H1 (cell line): ENCODE measurements at regions not wholly inside any gene's neighbourhood (a gene's known extent, or its start where the extent isn't known, plus 50 kb on each side); places are given as distances from the start of the nearest gene placed in this dataset.

Experiments
- HDAC2 ChIP-seq, 2 experiments: fragments of 300-600 bp in 1 of 2; sonication (generic) in 1 of 2; IDR thresholded peaks; 2 replicates each; pipeline ENCODE4 v1.6.1; 2011 to 2012; ENCODE audit warnings: low read depth in 2 of 2, low read length in 2 of 2, mild to moderate bottlenecking in 2 of 2, moderate library complexity in 2 of 2, borderline replicate concordance in 1 of 2, inconsistent platforms in 1 of 2
- JUND ChIP-seq: IDR thresholded peaks from 2 replicates; pipeline ENCODE4 v1.6.1; 2011; ENCODE audit warnings: mild to moderate bottlenecking, improper control_type of control experiment, low read length
- RXRA ChIP-seq: IDR thresholded peaks from 2 replicates; pipeline ENCODE4 v1.6.1; 2011; ENCODE audit warnings: low read depth, mild to moderate bottlenecking, low read length, moderate library complexity; ENCODE audit not compliant: insufficient read depth
- SIN3A ChIP-seq, 2 experiments: IDR thresholded peaks in 1 of 2; conservative IDR thresholded peaks in 1 of 2; 2 replicates each; pipeline ENCODE4 v1.6.1; 2011 to 2012; ENCODE audit warnings: low read length in 2 of 2, improper control_type of control experiment in 1 of 2, low read depth in 1 of 2, mild to moderate bottlenecking in 1 of 2

GRCh38 chr21:15172963-15173362 lies 108.2 kb upstream of the NRIP1 start (continued):
- no peak for TF ChIP-seq JUND
- no peak for TF ChIP-seq SIN3A (conservative IDR thresholded peaks at IDR 0.05 in 1 of 2, IDR thresholded peaks at IDR 0.05 in 1 of 2; ENCODE audit: low read depth in 1 of 2, low read length in 2 of 2)
- no peak for TF ChIP-seq RXRA
- no peak for TF ChIP-seq HDAC2 (IDR thresholded peaks at IDR 0.05; ENCODE audit: borderline replicate concordance in 1 of 2, low read depth in 2 of 2, low read length in 2 of 2)
